Heart right ventricle (tissue), 16 donors: ENCODE measurements at regions not wholly inside any gene's neighbourhood (a gene's known extent, or its start where the extent isn't known, plus 50 kb on each side); places are given as distances from the start of the nearest gene placed in this dataset.
"Not testable (repeated sequence)": the region's sequence is repeated elsewhere in the genome, so short reads cannot be mapped to it uniquely, and the experiment has no call there.

Experiments used
- ATAC-seq, 8 donors: fragments of 200-7000 bp; cut with Tn5 transposase; one replicate each; pipeline ENCODE4 v1.9.1; 2020; ENCODE audit warnings: mild to moderate bottlenecking in 8 of 8, moderate library complexity in 8 of 8, moderate number of reproducible peaks in 1 of 8
- DNase-seq, 2 donors: peaks; one replicate each; pipeline ENCODE4 v3.0.0-alpha.2; 2020
- H3K27ac ChIP-seq, 10 donors: fragments of 200-600 bp; sonication (generic) in 2 of 10; one replicate each; pipeline versions ENCODE4 v1.5.0 to v1.8.0; 2020 to 2022; ENCODE audit warnings: mild to moderate bottlenecking in 3 of 10
- H3K27me3 ChIP-seq, 7 donors: fragments of 200-600 bp; one replicate each; pipeline ENCODE4 v1.8.0; 2021 to 2022; ENCODE audit warnings: mild to moderate bottlenecking in 2 of 7
- H3K36me3 ChIP-seq, 9 donors: fragments of 200-600 bp; sonication (generic) in 1 of 9; one replicate each; pipeline versions ENCODE4 v1.5.0 to v1.8.0; 2020 to 2022; ENCODE audit warnings: mild to moderate bottlenecking in 2 of 9
- H3K4me1 ChIP-seq, 9 donors: fragments of 200-600 bp; sonication (generic) in 1 of 9; one replicate each; pipeline versions ENCODE4 v1.5.0 to v1.8.0; 2020 to 2022; ENCODE audit warnings: mild to moderate bottlenecking in 4 of 9
- H3K4me3 ChIP-seq, 10 donors: fragments of 200-600 bp; sonication (generic) in 2 of 10; one replicate each; pipeline versions ENCODE4 v1.5.0 to v1.8.0; 2020 to 2022; ENCODE audit warnings: mild to moderate bottlenecking in 7 of 10, moderate library complexity in 2 of 10
- H3K9me3 ChIP-seq, 11 donors: fragments of 200-600 bp in 10 of 11; sonication (generic) in 2 of 11; one replicate each; pipeline versions ENCODE4 v1.5.0 to v1.8.0; 2013 to 2022; ENCODE audit warnings: mild to moderate bottlenecking in 2 of 11, control low read depth in 1 of 11, moderate library complexity in 1 of 11
- CTCF ChIP-seq, 9 donors: fragments of 200-600 bp; sonication (generic) in 2 of 9; IDR thresholded peaks; one replicate each; pipeline versions ENCODE4 v1.5.0 to v1.8.0; 2021 to 2022; ENCODE audit warnings: antibody characterized with exemption in 9 of 9, mild to moderate bottlenecking in 5 of 9, moderate library complexity in 1 of 9
- WGBS, 2 donors: extraction: QIAGEN DNeasy Blood & Tissue Kit; methylation state at CpG; one replicate each; pipeline ENCODE4 v1.1.7; 2013; ENCODE audit warnings: inconsistent platforms in 1 of 2; 5-methylcytosine and 5-hydroxymethylcytosine counted together
- intact Hi-C, 10 donors: fragments of 100-400 bp; cut with DNase I; formaldehyde crosslinking; loops; one replicate each; pipeline versions ENCODE4 v1.11.1 to v1.14.2; 2022
- donor health status: Arrhythmogenic right ventricular cardiomyopathy.
- donor health status: ischemic (EF 13 %, LVEDD 7.1; RV severe dilation, severe dysfunction).
- donor health status: healthy with polysubstance abuse.
- donor health status: DM: no; HTN: yes; CAD: no.
- donor health status: DM: no; HTN: no; CAD: no.
- donor health status: ischemic (EF 25% LVEDD 6.9; RV normal size, moderate dysfunction).
- donor health status: ischemic (EF 25% LVEDD 5.7; RV mildly dilated, moderate dysfunction).
- donor health status: healthy.
- donor health status: DM: yes; HTN: yes; CAD: no.
- donor health status: Ischemic cardiomyopathy.
- donor health status: ischemic (EF 35%, LVEDD 5.7; RV mildly dilated, moderate dysfunction).
- donor health status: nonischemic (EF 11% LVEDD 7.7; RV severe dilation, severe dysfunction).
- donor health status: DM: yes; HTN: yes; CAD: no.
- donor health status: PGD.
- donor health status: ischemic (EF 29% LVEDD 5.4; RV normal size, mild dysfunction).
- donor health status: nonischemic (EF 23%, LVEDD 6.1; RV moderate dilation, normal function).

GRCh38 chr2:223285370-223286265 lies 233.6 kb downstream of the KCNE4 start:
- intact Hi-C loops: no loop called here
- H3K4me1 ChIP-seq: no peaks in the 10 kb centered on the region
- no peak for DNase-seq
- WGBS, 2 donors: 90 to 95% methylated on average over 6 of the region's 6 CpGs
- H3K36me3 ChIP-seq: no peaks in the 10 kb centered on the region
- no peak for ATAC-seq
- H3K27me3 ChIP-seq: no peaks in the 10 kb centered on the region
- peaks cover 0 to 11% (median 0%) of the 10 kb centered on the region in 11 donors for H3K9me3 ChIP-seq
- no peak for TF ChIP-seq CTCF (IDR thresholded peaks at IDR 0.05)
- no peak overlapping the region for H3K27ac ChIP-seq
- H3K4me3 ChIP-seq: no peak overlapping the region

GRCh38 chr2:223294756-223295155 lies 242.8 kb downstream of the KCNE4 start:
- Histone ChIP-seq H3K9me3 (peaks cover 0 to 13% (median 0%) of the 10 kb centered on the region in 11 donors), H3K4me3 (no peak overlapping the region), H3K27ac (no peak overlapping the region), H3K4me1 (no peaks in the 10 kb centered on the region), H3K36me3 (no peaks in the 10 kb centered on the region), H3K27me3 (peaks cover 0 to 4% (median 0%) of the 10 kb centered on the region in 7 donors)
- intact Hi-C loops: no loop called here
- DNase-seq: no peak
- ATAC-seq: no peak
- TF ChIP-seq CTCF (IDR thresholded peaks at IDR 0.05): no peak

GRCh38 chr2:223297788-223298187 lies 245.8 kb downstream of the KCNE4 start:
- no peak for ATAC-seq
- TF ChIP-seq CTCF (IDR thresholded peaks at IDR 0.05): no peak
- Histone ChIP-seq H3K27me3 (peaks cover 0 to 4% (median 0%) of the 10 kb centered on the region in 7 donors), H3K9me3 (peaks cover 0 to 6% (median 0%) of the 10 kb centered on the region in 11 donors), H3K36me3 (no peaks in the 10 kb centered on the region), H3K27ac (no peak overlapping the region), H3K4me3 (no peak overlapping the region), H3K4me1 (no peaks in the 10 kb centered on the region)
- intact Hi-C loops: no loop called here
- DNase-seq: no peak

- 67 to 74% methylated on average over 4 of the region's 4 CpGs for WGBS, 2 donors
- H3K27me3 ChIP-seq, DNase-seq, intact Hi-C loops, H3K36me3 ChIP-seq, H3K27ac ChIP-seq, H3K4me1 ChIP-seq, ATAC-seq, H3K9me3 ChIP-seq, H3K4me3 ChIP-seq: not testable (repeated sequence)
Observed at GRCh38 chr2:223298329-223298728, 246.3 kb downstream of the KCNE4 start.

- 64 to 71% methylated on average over 4 of the region's 4 CpGs for WGBS, 2 donors
- intact Hi-C loops: no loop called here
- peaks cover 0 to 9% (median 0%) of the 10 kb centered on the region in 11 donors for H3K9me3 ChIP-seq
- H3K36me3 ChIP-seq: no peaks in the 10 kb centered on the region
- TF ChIP-seq CTCF (IDR thresholded peaks at IDR 0.05): no peak
- H3K27ac ChIP-seq: no peak overlapping the region
- peaks cover 0 to 4% (median 0%) of the 10 kb centered on the region in 7 donors for H3K27me3 ChIP-seq
- no peak for ATAC-seq
- H3K4me3 ChIP-seq: no peak overlapping the region
- H3K4me1 ChIP-seq: no peaks in the 10 kb centered on the region
- DNase-seq: no peak
Observed at GRCh38 chr2:223300326-223300725, 248.3 kb downstream of the KCNE4 start.
